ENCODE measurements at regions not wholly inside any gene's neighbourhood (a gene's known extent, or its start where the extent isn't known, plus 50 kb on each side); places are given as distances from the start of the nearest gene placed in this dataset.

GRCh38 chrX:37287741-37288444 lies 61.3 kb upstream of the PRRG1 start:
- DNase-seq, result peak; percentile 9

- no peak for DNase-seq
Measured at GRCh38 chrX:37291924-37292323, 57.2 kb upstream of the PRRG1 start.

Data from NCI-H82 (cell line).